HG03280 (cell line): ENCODE measurements at regions not wholly inside any gene's neighbourhood (a gene's known extent, or its start where the extent isn't known, plus 50 kb on each side); places are given as distances from the start of the nearest gene placed in this dataset.

Experiments
- ATAC-seq: cut with Tn5 transposase; IDR thresholded peaks from one replicate; pipeline ENCODE4 v1.9.1; 2021; ENCODE audit warnings: mild to moderate bottlenecking, moderate library complexity; ENCODE audit not compliant: unreplicated experiment

GRCh38 chr16:64138621-64139020 is 983.2 kb downstream of the CDH11 start:
- ATAC-seq: no peak

- no peak for ATAC-seq
Measured at GRCh38 chr16:64138006-64138405, 983.9 kb downstream of the CDH11 start.

GRCh38 chr16:64136743-64137142 is 985.1 kb downstream of the CDH11 start:
- ATAC-seq: no peak

- no peak for ATAC-seq
Measured at GRCh38 chr16:64136314-64136713, 985.5 kb downstream of the CDH11 start.

- ATAC-seq: no peak
Measured at GRCh38 chr16:64133366-64133765, 988.5 kb downstream of the CDH11 start.

- ATAC-seq: no peak
Measured at GRCh38 chr16:64132759-64133361, 989.0 kb downstream of the CDH11 start.

- no peak for ATAC-seq
Measured at GRCh38 chr16:64132190-64132589, 989.7 kb downstream of the CDH11 start.

GRCh38 chr16:64131423-64131822 is 990.4 kb downstream of the CDH11 start:
- ATAC-seq: no peak

GRCh38 chr16:64130140-64130539 is 991.7 kb downstream of the CDH11 start:
- no peak for ATAC-seq

- no peak for ATAC-seq
Measured at GRCh38 chr16:64122177-64122576, 999.7 kb downstream of the CDH11 start.

- ATAC-seq: no peak
Measured at GRCh38 chr16:64121473-64121872, 1000.4 kb downstream of the CDH11 start.

GRCh38 chr16:64116151-64116550 is 1005.7 kb downstream of the CDH11 start:
- ATAC-seq: no peak

- no peak for ATAC-seq
Measured at GRCh38 chr16:64109241-64109640, 1012.6 kb downstream of the CDH11 start.

- ATAC-seq: no peak
Measured at GRCh38 chr16:64102654-64103053, 1019.2 kb downstream of the CDH11 start.

- ATAC-seq: no peak
Measured at GRCh38 chr16:64098451-64098850, 1023.4 kb downstream of the CDH11 start.

GRCh38 chr16:64096689-64097088 is 1025.2 kb downstream of the CDH11 start:
- no peak for ATAC-seq

GRCh38 chr16:64094992-64095634 is 1026.8 kb downstream of the CDH11 start:
- no peak for ATAC-seq

GRCh38 chr16:64094181-64094965 is 1027.5 kb downstream of the CDH11 start:
- no peak for ATAC-seq

- ATAC-seq: no peak
Measured at GRCh38 chr16:64092271-64092670, 1029.6 kb downstream of the CDH11 start.

GRCh38 chr16:64090327-64090726 is 1031.5 kb downstream of the CDH11 start:
- ATAC-seq: no peak

- ATAC-seq: no peak
Measured at GRCh38 chr16:64089697-64090096, 1032.2 kb downstream of the CDH11 start.

- ATAC-seq: no peak
Measured at GRCh38 chr16:64088838-64089237, 1033.0 kb downstream of the CDH11 start.
